OCI-LY3 (cell line): ENCODE measurements at regions not wholly inside any gene's neighbourhood (a gene's known extent, or its start where the extent isn't known, plus 50 kb on each side); places are given as distances from the start of the nearest gene placed in this dataset.

Source experiments
- EZH2phosphoT487 ChIP-seq: fragments of 200-600 bp; shearing (Covaris generic); IDR thresholded peaks from 2 replicates; pipeline ENCODE4 v1.6.1; 2018; ENCODE audit warnings: antibody characterized with exemption, mixed run types, low read depth
- TF ChIP-seq, protein P1 (sequence below): fragments of 200-600, 300-600 bp; sonication (generic); IDR thresholded peaks from 2 replicates; pipeline ENCODE4 v1.5.1; 2014; ENCODE audit warnings: antibody characterized with exemption, low read length, low read depth

DNA sequence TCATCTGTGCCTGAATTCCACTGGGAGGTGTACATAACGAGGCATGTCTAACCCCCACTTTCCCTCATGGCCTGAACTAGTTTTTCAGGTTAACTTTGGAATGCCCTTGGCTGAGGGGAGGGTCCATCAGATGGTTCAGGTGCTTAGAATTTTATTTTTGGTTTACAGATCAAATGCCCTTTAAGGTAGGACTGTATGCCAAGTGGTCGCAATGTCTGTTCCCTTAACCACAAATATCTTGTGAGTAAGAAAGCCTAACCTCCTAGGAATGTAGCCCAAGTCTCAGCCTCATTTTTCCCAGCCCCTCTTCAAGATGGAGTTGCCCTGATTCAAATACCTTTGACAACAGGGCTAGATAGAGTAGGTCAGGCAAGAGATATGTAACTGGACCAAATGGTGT is 78.4 kb downstream of the RNASET2 start:
- TF ChIP-seq, protein P1, sequence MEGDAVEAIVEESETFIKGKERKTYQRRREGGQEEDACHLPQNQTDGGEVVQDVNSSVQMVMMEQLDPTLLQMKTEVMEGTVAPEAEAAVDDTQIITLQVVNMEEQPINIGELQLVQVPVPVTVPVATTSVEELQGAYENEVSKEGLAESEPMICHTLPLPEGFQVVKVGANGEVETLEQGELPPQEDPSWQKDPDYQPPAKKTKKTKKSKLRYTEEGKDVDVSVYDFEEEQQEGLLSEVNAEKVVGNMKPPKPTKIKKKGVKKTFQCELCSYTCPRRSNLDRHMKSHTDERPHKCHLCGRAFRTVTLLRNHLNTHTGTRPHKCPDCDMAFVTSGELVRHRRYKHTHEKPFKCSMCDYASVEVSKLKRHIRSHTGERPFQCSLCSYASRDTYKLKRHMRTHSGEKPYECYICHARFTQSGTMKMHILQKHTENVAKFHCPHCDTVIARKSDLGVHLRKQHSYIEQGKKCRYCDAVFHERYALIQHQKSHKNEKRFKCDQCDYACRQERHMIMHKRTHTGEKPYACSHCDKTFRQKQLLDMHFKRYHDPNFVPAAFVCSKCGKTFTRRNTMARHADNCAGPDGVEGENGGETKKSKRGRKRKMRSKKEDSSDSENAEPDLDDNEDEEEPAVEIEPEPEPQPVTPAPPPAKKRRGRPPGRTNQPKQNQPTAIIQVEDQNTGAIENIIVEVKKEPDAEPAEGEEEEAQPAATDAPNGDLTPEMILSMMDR = no peak
- no peak for TF ChIP-seq EZH2phosphoT487
